GM21619 (cell line): ENCODE measurements at regions not wholly inside any gene's neighbourhood (a gene's known extent, or its start where the extent isn't known, plus 50 kb on each side); places are given as distances from the start of the nearest gene placed in this dataset.
A peak's percentile ranks its signal among the peaks of the same experiment; 100 is the strongest.

Source experiments
- ATAC-seq: cut with Tn5 transposase; IDR thresholded peaks from one replicate; pipeline ENCODE4 v1.9.1; 2021; ENCODE audit not compliant: unreplicated experiment

- ATAC-seq = no peak
Measured at GRCh38 chrX:20637351-20637750, 370.6 kb upstream of the RPS6KA3 start.

DNA sequence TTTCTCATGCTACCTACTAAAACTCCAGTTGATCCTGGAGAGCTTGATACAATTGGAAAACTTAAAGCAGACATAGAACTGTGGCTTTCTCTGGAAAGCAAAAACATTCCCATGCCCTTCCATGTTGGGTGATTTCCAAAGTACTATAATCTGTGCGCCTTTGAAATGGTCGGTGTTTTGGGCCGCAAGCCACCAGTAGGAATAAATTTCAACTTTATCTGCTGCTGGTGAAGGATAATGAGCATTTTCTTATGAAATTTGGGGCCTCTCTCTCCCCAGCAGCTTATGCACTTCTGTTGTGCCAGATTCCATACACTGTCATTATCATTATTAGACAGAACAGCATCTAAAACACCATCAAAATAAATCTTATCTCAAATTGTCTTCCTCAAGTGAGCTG, 366.7 kb upstream of the RPS6KA3 start:
- no peak for ATAC-seq

GRCh38 chrX:20623448-20623847, 356.7 kb upstream of the RPS6KA3 start:
- ATAC-seq = no peak

DNA sequence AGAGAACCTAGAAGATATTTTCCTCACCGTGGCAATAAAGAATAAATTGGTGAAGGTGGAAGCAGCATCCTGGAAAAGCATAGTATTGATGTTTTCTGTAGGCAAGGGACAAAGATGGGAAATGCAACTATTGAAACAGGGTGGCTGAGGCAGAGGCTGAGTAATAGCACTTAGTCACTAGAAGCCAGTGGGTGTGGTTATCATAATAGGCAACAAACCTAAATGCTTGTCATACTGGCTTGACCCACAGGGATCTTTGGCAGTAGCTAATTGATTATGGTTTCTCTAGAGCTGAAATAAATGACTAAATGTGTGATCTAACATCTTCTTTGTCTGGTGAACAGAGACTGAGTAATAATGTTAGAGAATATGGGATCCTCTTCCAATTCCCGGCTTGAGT, 353.6 kb upstream of the RPS6KA3 start:
- no peak for ATAC-seq

DNA sequence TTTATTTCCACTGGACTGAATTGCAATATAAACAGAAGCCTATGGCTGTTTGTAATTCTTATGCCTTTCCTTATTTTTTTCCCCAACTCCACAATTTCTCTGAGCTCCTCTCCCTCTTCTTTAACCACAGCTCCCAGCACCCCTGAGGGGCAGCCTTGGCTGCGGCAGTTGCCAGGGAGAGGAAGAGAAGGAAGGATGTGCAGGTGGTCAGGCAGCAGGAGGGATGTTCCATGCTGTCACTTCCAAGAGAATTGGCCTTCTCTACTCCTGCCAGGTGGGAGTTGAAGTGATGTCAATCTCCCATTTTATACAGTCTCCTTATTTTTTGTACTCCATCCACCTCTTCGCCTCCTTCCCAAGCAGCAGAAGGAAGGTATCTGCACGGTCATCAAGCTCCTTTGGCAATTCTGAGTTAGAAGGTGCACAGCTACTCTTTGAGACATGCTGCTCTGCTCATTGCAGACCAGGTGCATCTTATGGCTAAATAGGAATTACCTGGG, 343.3 kb upstream of the RPS6KA3 start:
- ATAC-seq = no peak

- ATAC-seq = no peak
Measured at GRCh38 chrX:20606831-20607230, 340.1 kb upstream of the RPS6KA3 start.

DNA sequence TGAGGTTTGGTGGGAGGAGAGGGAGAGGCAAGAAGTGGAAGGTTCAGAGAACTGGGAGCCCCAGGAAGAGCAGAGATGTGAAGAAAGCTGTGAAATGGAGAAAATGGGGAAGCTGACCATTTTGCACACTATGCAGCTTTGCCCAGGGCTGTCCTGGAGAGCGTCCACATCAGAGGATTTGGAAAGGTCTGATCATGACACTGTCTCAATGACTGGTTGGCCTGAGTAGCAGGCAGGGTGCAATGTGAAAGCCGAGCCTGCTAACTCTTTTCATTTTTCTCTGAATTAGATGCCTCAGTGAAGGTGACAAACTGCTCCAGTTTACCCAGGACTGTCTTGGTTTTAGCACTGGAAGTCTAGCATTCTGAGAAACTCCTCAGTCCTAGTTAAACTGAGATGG, 330.1 kb upstream of the RPS6KA3 start:
- ATAC-seq = no peak

DNA sequence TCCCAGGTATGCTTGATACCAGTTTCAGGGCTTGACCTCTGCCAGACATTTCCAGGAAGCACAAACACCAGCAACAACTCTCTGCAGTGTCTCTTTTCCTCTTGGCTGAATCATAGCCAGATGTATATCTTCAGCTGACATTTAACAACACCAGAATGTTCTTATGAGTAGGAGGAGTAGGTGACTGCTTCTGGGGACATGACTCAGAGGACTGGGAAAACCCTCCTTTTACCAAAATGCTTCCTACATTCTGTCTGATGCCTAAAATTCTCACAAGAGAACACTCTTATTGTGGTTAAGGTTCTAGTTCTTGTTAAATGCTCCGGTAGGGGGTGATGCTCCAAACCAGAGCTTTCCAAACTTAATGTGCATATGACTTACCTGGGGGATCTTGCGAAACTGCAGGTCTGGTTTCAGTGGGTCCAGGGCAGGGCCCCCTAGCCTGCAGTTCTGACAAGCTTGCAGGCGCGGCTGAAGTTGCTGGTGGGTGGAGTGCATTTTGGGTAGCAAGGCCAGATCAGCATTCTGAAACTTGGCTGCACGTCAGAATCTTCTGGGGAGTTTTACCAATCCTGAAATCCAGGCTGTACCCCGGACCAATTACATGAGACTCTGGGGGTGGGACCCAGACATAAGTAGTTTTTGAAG, 329.3 kb upstream of the RPS6KA3 start:
- ATAC-seq = peak; percentile 53

DNA sequence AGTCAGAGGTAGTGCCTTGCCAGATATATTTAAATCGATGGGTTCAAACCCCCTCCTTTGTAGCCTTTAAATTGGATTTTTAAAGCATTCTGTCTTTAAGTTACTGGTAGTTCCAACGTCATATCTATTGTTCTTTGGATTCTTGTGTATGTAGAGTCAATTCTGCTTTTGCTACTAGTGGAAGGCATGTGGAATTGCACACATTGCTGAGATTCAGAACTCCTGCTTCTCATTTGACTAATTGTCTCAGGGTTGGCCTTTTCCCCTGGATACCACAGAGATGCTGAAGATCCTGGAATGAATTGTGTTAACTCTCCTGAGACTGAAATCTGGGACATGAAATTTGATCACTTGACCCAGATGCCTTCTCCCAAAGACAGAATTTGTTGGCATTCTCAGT, 328.3 kb upstream of the RPS6KA3 start:
- ATAC-seq = no peak

- no peak for ATAC-seq
Measured at GRCh38 chrX:20593836-20594235, 327.1 kb upstream of the RPS6KA3 start.

- ATAC-seq = no peak
Measured at GRCh38 chrX:20593402-20593801, 326.7 kb upstream of the RPS6KA3 start.

DNA sequence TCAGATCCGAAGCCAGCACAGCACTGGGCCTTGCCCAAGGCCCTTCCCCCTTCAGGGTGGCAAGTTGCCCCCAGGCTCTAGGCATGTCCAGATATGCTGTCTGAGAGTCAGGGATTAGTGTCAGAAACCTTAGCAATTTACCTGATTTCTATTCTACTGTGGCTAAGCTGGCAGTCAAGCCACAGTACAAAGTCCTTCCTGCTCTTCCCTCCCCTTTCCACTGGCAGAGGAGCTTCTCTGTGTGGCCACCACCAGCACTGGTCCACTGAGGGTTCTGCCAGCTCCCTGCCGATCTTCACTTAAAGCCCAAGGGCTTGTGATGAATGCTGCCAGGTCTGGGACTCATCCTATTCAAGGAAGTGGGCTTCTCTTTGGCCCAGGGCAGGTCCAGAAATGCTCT, 324.5 kb upstream of the RPS6KA3 start:
- ATAC-seq = no peak

DNA sequence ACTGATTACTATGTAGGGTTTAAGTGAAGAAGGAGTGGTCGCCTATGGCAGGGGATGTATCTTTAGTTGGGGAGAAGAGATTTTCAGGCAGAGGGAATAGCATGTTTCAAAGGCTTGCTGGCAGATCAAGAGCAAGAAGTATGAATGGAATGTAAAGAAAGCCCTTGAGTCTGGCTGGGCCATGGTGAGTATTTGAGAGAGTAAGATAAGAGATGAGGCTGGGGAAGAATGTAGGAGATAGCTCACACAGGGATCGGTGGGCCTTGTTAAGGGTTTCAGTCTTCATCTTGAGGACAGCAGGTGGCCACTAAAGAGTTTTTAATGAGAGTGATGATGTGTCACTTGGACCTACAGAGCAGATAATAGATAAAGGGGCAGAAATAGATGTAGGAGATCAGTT, 319.1 kb upstream of the RPS6KA3 start:
- no peak for ATAC-seq

DNA sequence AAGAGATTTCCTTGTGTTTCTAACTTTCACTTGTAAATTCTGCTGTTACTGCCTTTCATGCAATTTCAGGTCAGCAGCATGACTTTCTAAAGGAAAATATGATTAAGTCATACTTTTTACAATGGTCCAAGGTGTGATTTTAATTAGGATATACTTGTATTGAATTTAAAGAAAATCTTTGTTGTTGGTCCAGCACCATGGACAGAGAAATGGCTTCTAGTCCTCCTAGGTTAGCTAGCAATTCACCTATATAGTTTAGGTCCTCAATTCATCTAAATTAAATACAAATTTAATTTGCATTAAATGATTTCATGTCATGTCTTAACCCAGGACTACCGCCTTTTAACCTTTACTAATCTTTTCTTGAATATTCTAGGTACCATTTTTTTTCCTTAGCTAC, 304.9 kb upstream of the RPS6KA3 start:
- no peak for ATAC-seq

GRCh38 chrX:20567108-20567507, 300.4 kb upstream of the RPS6KA3 start:
- no peak for ATAC-seq

GRCh38 chrX:20547611-20548051, 280.9 kb upstream of the RPS6KA3 start:
- ATAC-seq = peak; percentile 60

- no peak for ATAC-seq
Measured at GRCh38 chrX:20545538-20545937, 278.8 kb upstream of the RPS6KA3 start.

- ATAC-seq = no peak
Measured at GRCh38 chrX:20542072-20542471, 275.4 kb upstream of the RPS6KA3 start.

GRCh38 chrX:20538974-20539373, 272.3 kb upstream of the RPS6KA3 start:
- no peak for ATAC-seq

- ATAC-seq = no peak
Measured at GRCh38 chrX:20531667-20532066, 265.0 kb upstream of the RPS6KA3 start.

- ATAC-seq = no peak
Measured at GRCh38 chrX:20530406-20530921, 263.8 kb upstream of the RPS6KA3 start.

DNA sequence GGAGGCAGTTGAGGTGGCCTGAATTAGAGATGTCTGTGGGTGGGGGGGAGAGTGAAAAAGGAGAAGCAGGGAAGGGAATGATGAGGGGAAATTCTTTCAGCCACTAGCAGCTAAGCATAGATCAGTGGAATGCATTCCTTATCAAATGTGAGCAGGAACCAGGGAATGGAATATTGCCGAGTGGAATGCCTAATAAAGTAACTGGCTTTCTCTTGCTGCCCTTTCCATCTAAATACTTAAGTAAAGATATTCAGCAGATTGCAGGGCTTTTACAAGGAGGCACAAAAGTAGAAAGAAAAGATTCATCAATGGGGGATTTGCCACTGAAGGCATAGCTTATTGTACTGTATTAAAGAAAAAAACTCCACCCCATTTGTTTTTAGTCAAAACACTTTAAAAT, 263.0 kb upstream of the RPS6KA3 start:
- no peak for ATAC-seq

- no peak for ATAC-seq
Measured at GRCh38 chrX:20529301-20529700, 262.6 kb upstream of the RPS6KA3 start.
